ENCODE measurements at regions not wholly inside any gene's neighbourhood (a gene's known extent, or its start where the extent isn't known, plus 50 kb on each side); places are given as distances from the start of the nearest gene placed in this dataset.

DNA sequence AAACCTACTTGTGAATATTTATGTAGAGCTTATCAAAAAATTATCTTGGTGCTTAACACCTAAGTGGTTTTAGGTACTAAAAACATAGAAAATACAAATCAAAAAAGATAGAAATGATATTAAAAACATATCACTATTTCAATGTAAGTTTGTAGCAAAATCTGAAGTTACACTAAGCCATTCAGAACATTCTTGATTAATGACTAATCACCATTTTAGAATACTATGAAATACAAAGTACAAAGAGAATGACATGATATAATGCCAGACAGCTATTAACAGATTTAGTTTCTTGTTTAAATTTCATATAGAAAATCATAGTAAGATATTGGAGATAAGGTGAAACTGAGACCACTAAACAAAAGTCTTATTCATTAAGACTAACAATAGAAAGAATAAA, 169.7 kb upstream of the AGTR1 start:
- no peak for TF ChIP-seq POLR2A (IDR thresholded peaks at IDR 0.05)
- TF ChIP-seq, protein P1, sequence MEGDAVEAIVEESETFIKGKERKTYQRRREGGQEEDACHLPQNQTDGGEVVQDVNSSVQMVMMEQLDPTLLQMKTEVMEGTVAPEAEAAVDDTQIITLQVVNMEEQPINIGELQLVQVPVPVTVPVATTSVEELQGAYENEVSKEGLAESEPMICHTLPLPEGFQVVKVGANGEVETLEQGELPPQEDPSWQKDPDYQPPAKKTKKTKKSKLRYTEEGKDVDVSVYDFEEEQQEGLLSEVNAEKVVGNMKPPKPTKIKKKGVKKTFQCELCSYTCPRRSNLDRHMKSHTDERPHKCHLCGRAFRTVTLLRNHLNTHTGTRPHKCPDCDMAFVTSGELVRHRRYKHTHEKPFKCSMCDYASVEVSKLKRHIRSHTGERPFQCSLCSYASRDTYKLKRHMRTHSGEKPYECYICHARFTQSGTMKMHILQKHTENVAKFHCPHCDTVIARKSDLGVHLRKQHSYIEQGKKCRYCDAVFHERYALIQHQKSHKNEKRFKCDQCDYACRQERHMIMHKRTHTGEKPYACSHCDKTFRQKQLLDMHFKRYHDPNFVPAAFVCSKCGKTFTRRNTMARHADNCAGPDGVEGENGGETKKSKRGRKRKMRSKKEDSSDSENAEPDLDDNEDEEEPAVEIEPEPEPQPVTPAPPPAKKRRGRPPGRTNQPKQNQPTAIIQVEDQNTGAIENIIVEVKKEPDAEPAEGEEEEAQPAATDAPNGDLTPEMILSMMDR (IDR thresholded peaks at IDR 0.05) = no peak
